ENCODE measurements at regions not wholly inside any gene's neighbourhood (a gene's known extent, or its start where the extent isn't known, plus 50 kb on each side); places are given as distances from the start of the nearest gene placed in this dataset.
"Not testable (repeated sequence)": the region's sequence is repeated elsewhere in the genome, so short reads cannot be mapped to it uniquely, and the experiment has no call there.

- no peak for TF ChIP-seq POLR2AphosphoS5 (IDR thresholded peaks at IDR 0.05)
- TF ChIP-seq CTCF (IDR thresholded peaks at IDR 0.05), result peak; percentile 21 to 27
- TF ChIP-seq EP300 (IDR thresholded peaks at IDR 0.05), result no peak
- no peak for TF ChIP-seq POLR2A (IDR thresholded peaks at IDR 0.05)
- Histone ChIP-seq H3K4me1 (no peaks in the 10 kb centered on the region), H3K9me3 (no peaks in the 10 kb centered on the region), H3K27ac (no peak overlapping the region), H3K36me3 (no peaks in the 10 kb centered on the region), H3K4me3 (no peak overlapping the region), H3K27me3 (no peaks in the 10 kb centered on the region)
- peak in 1 of 2 donors; percentile 64 for DNase-seq (ENCODE audit: low spot score in 2 of 2)
- 67% methylated on average over 10 of the region's 11 CpGs for WGBS
Measured at GRCh38 chr2:64888591-64889309, 100.4 kb upstream of the SLC1A4 start.

GRCh38 chr2:64889803-64890202 lies 99.4 kb upstream of the SLC1A4 start:
- TF ChIP-seq POLR2A (IDR thresholded peaks at IDR 0.05) (no peak), POLR2AphosphoS5 (IDR thresholded peaks at IDR 0.05) (no peak)
- Histone ChIP-seq H3K36me3 (no peaks in the 10 kb centered on the region), H3K4me1 (no peaks in the 10 kb centered on the region), H3K27me3 (no peaks in the 10 kb centered on the region), H3K4me3 (no peak overlapping the region), H3K9me3 (no peaks in the 10 kb centered on the region), H3K27ac (no peak overlapping the region)
- DNase-seq (ENCODE audit: low spot score in 2 of 2), result no peak
- 82% methylated on average over 4 of the region's 4 CpGs for WGBS

GRCh38 chr2:64896572-64896971 lies 92.6 kb upstream of the SLC1A4 start:
- H3K9me3 ChIP-seq; DNase-seq (ENCODE audit: low spot score in 2 of 2); H3K27ac ChIP-seq; H3K4me1 ChIP-seq; H3K36me3 ChIP-seq; H3K27me3 ChIP-seq; H3K4me3 ChIP-seq: not testable (repeated sequence)
- WGBS, result 94% methylated on average over 3 of the region's 3 CpGs

GRCh38 chr2:64899081-64899865 lies 89.9 kb upstream of the SLC1A4 start:
- no peaks in the 10 kb centered on the region for H3K36me3 ChIP-seq
- DNase-seq (ENCODE audit: low spot score in 2 of 2), result no peak

GRCh38 chr2:64899876-64900275 lies 89.3 kb upstream of the SLC1A4 start:
- not testable (repeated sequence) for H3K4me3 ChIP-seq; H3K36me3 ChIP-seq; H3K27me3 ChIP-seq; H3K9me3 ChIP-seq; H3K27ac ChIP-seq; DNase-seq (ENCODE audit: low spot score in 2 of 2)
- peaks cover 14% of the 10 kb centered on the region for H3K4me1 ChIP-seq
- 93% methylated on average over 6 of the region's 6 CpGs for WGBS

More at GRCh38 chr2:64899081-64899865, 89.9 kb upstream of the SLC1A4 start:
- Histone ChIP-seq H3K27me3 (no peaks in the 10 kb centered on the region), H3K9me3 (no peaks in the 10 kb centered on the region), H3K4me1 (peaks cover 8% of the 10 kb centered on the region), H3K27ac (no peak overlapping the region), H3K4me3 (no peak overlapping the region)
- 87% methylated on average over 37 of the region's 37 CpGs for WGBS
- TF ChIP-seq CTCF (IDR thresholded peaks at IDR 0.05), result no peak
- no peak for TF ChIP-seq POLR2AphosphoS5 (IDR thresholded peaks at IDR 0.05)
- no peak for TF ChIP-seq POLR2A (IDR thresholded peaks at IDR 0.05)
- TF ChIP-seq EP300 (IDR thresholded peaks at IDR 0.05), result no peak

- WGBS, result 31% methylated on average over 11 of the region's 11 CpGs
- Histone ChIP-seq H3K36me3 (no peaks in the 10 kb centered on the region), H3K4me3 (no peak overlapping the region), H3K4me1 (peaks cover 28% of the 10 kb centered on the region), H3K27me3 (no peaks in the 10 kb centered on the region), H3K27ac (no peak overlapping the region), H3K9me3 (no peaks in the 10 kb centered on the region)
- TF ChIP-seq POLR2AphosphoS5 (IDR thresholded peaks at IDR 0.05), result no peak
- TF ChIP-seq CTCF (IDR thresholded peaks at IDR 0.05), result no peak
- no peak for TF ChIP-seq POLR2A (IDR thresholded peaks at IDR 0.05)
- TF ChIP-seq EP300 (IDR thresholded peaks at IDR 0.05), result no peak
- peak in 1 of 2 donors; percentile 44 for DNase-seq (ENCODE audit: low spot score in 2 of 2)
Measured at GRCh38 chr2:64904413-64905329, 84.5 kb upstream of the SLC1A4 start.
